Suppressor macrophage treated with lipopolysaccharide for 4 hours (primary cell): ENCODE measurements at regions not wholly inside any gene's neighbourhood (a gene's known extent, or its start where the extent isn't known, plus 50 kb on each side); places are given as distances from the start of the nearest gene placed in this dataset.

ENCODE experiments used
- DNase-seq: peaks from one replicate; pipeline ENCODE4 v3.0.0-alpha.2; 2020

DNA sequence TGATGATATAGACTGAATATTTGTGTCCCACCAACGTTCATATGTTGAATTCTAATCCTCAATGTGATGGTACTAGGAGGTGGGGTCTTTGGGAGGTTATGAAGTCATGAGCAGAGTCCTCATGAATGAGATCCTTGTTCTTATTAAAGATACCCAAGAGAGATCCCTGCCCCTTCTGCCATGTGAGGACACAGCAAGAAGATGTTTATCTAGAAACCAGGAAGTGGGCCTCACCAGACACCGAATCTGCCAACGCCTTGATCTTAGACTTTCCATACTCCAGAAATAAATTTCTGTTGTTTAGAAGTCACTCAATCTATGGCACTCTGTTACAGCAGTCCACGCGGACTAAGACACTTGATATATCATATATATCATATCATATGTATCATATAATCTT is 67.7 kb upstream of the GCM1 start:
- no peak for DNase-seq

DNA sequence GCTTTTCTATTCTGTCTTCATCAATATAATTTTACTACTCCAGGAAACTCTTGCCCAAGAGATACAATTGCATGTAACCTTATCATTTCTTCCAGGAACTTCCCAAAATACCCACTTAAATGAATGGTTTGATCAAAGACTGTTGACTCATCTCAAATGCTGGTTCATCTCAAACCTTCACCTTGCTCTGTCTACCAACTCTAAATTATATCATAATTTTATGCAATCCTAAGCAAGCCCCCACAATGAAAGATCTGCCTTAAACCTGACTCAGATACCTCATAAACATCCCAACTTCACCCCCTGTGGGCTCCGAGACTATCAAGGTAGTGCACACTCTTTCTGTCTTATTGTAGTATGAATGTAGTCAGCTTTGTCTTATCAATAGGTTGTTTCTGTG is 65.5 kb upstream of the GCM1 start:
- no peak for DNase-seq

DNA sequence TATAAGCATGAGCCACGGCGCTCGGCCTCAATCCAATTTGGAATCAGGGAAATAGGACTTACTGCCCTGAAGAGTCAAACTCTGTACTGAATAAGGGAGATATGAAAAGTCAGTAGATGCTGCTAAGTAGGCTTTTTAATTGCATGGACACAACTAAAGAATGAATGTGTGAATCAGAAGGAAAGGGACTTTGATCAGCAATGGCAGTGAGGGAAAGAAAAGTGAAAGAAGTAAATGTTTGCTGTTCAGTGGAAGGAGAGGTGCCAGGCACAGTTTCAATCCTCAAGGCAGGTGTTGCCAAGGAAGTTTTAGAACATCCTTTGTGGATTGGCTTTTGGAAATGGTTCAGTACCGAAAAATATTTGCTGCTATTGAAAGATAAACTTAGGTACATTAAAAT is 62.2 kb upstream of the GCM1 start:
- DNase-seq, result no peak

DNA sequence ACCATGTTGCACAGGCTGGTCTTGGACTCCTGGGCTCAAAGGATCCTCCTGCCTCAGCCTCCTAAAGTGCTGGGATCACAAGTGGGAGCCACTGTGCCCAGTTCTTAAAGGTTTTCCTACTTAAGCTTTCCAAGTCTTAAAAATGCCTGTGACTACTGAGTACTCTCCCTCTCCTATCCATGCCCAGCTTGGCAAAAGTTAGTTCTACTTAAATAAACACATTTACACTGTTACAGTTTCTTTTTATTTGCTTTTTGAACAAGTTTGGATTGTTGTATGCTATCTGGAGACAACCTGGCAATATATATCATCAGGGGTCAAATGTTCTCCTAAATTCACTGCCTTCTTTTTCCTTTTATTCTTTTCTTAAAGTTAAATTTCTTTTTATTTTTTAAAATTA is 61.0 kb upstream of the GCM1 start:
- no peak for DNase-seq

DNA sequence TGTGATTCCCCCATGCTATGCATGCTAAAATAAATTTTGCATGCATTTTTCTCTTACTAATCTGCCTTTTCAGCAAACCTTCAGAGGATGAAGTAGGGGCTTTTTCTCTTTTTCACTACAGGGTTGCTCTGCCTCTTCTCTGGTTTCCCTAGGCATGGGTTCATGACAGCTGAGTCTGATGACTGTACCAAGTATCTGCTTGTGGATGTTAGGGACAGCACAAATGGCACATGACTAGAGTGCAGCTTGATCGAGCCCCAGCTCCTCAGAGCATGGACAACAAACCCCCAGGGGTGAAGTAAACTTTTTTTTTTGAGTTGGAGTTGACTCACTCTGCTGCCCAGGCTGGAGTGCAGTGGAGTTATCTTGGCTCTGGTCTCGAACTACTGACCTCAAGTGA is 57.1 kb upstream of the GCM1 start:
- no peak for DNase-seq

DNA sequence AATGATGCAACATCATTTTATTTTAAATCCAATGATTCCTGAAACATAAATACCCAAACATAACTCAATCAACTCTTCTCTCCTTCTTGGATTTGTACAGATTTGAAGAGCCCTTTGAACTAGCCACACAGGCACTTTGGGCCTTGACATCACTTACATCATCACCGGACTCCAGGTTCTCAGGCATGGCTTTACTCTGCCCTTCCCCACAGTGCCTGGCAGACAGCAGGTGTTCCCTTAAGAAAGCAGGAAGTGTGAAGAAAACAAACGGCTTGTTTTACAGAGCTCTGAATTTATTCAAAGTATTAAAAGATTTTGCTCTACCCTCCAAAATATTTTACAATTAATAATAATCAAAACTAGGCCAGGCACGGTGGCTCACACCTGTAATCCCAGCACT is 54.8 kb upstream of the GCM1 start:
- DNase-seq, result no peak

DNA sequence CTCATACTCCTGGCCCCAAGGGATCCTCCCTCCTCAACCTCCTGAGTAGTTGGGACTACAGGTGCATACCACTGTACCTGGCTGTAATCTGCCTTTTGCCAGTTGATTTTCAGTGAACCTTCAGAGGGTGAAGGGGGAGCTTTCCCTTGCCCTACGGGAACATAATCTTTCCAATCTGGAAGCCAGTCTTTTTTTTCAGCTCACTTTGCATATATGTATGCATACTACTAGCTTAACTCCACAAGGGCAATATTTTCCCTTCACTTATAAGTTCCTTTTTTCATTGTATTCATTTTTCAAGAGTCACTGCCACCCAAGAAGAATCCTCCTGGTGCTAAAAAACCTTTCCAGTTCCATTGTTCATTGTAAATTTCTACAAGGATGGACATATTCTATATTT is 53.4 kb upstream of the GCM1 start:
- no peak for DNase-seq

DNA sequence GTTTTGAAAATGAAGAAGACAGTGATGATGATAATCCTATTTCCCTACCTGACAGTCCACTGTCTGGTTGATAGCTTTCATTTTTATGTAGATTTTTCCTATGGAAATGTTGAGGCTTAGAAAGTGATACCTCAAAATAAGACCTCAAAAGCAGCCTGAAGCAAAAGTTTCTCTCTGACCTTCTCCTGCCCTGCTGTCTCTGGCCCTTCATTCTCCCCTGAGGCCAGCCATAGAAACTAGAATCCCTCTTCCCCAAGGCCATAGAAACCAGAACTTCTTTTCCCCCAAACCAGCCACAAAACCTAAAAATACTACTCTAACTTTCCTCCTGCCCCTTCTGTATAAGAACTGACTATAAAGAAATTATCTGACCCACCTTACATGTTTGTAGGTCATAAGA is 52.6 kb upstream of the GCM1 start:
- DNase-seq, result no peak

DNA sequence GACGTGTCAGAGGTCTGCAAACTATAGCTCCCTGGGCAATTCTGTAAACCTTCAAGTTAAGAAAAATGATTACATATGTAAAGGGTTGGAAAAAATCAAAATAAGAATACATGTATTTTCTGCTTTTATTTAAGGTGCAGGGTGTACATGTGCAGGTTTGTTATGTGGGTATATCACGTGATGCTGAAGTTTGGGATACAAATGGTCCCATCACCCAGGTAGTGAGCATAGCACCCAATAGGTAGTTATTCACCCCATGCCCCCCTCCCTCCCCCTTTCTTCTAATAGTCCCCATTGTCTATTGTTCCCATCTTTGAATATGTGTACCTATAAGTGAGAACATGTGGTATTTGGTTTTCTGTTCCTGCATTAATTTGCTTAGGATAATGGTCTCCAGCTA is 51.1 kb upstream of the GCM1 start:
- DNase-seq, result no peak

DNA sequence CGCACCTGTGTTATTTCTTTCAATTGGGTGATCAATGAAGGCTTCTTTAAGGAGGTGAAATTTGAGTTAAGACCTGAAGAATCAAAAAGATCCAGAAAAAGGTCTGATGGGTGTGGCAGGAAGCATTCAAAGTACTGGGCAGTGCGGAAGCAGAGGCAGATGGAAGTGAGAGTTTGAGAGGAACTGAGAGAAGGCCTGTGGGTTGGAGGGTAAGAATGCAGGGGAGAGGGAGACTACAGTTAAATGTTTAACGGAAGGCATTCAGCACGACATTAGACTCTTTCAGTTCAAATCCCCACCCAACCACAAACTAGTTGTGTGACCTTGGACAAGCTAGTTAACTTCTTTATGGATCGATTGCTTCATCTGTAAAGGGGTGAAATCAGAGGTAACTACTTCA is 50.5 kb upstream of the GCM1 start:
- peak; percentile 52 for DNase-seq
